Stimulated activated naive B cell treated with anti-CD40 and anti-IgM and Interleukin-4, amounts not matched to agents 10 μg/mL and 1 μg/mL and 100 μg/mL, for 72 hours (primary cell): ENCODE measurements at regions not wholly inside any gene's neighbourhood (a gene's known extent, or its start where the extent isn't known, plus 50 kb on each side); places are given as distances from the start of the nearest gene placed in this dataset.
A peak's percentile ranks its signal among the peaks of the same experiment; 100 is the strongest.

Source experiments
- ATAC-seq, 2 donors: fragments of 150-1000 bp; cut with Tn5 transposase; replicated peaks; 2 replicates each; pipeline ENCODE4 v1.10.0; 2021; ENCODE audit warnings: moderate library complexity in 1 of 2
- DNase-seq: peaks from one replicate; pipeline ENCODE4 v3.0.0; 2021
- H3K27ac Mint-ChIP-seq: one replicate; pipeline ENCODE4 v1.8.0; 2022; ENCODE audit warnings: mild to moderate bottlenecking, mixed read lengths
- H3K27me3 Mint-ChIP-seq, 2 donors: one replicate each; pipeline ENCODE4 v1.8.0; 2022; ENCODE audit warnings: mixed read lengths in 2 of 2
- H3K36me3 Mint-ChIP-seq, 2 donors: one replicate each; pipeline ENCODE4 v1.8.0; 2022; ENCODE audit warnings: mixed read lengths in 2 of 2, mild to moderate bottlenecking in 1 of 2
- H3K4me1 Mint-ChIP-seq, 2 donors: one replicate each; pipeline ENCODE4 v1.8.0; 2022; ENCODE audit warnings: mixed read lengths in 2 of 2, mild to moderate bottlenecking in 1 of 2
- H3K4me3 Mint-ChIP-seq, 2 donors: one replicate each; pipeline ENCODE4 v1.8.0; 2022; ENCODE audit warnings: mild to moderate bottlenecking in 2 of 2, mixed read lengths in 2 of 2, moderate library complexity in 1 of 2
- H3K9me3 Mint-ChIP-seq, 2 donors: one replicate each; pipeline ENCODE4 v1.8.0; 2022; ENCODE audit warnings: mixed read lengths in 2 of 2, mild to moderate bottlenecking in 1 of 2

DNA sequence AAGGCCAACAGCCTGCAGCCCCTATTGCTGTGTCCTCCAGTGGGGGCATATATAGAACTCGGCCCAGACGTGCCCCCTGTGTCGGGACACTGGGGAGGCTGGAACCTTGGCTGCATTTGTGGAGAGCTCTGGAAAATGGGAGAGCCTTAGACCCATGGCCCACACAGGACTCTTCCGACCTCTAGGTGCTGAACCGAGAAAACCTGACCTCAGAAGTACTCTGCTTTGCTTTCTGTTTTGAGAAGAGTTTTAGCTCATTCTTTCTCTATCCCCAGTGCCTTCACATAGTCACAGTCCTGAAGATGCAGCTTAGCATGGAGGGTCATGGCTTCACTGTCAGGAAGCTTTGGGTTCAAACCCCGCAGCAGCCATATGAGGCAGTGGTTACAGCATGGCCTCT lies 271.8 kb upstream of the B3GAT1 start:
- no peak for ATAC-seq
- no peaks in the 10 kb centered on the region for H3K4me1 Mint-ChIP-seq

DNA sequence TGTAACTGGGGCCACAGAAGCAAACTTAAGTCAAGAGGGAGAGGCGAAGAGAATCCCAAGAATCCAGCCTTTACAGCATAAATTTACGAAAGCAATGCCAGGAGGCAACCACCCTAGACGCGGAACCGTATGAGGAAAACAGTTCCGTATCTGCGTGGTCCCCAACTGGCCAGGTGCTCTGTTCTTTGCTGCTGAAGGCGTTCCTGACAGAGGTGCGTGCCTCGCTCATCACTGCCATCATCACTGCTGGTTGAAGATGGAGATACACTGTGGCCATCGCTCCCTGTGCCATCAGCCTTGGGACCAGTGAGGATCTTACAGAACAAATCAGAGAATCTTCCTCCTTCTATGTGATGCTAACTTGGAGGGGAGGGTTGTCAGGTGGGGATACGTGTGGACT lies 270.5 kb upstream of the B3GAT1 start:
- no peak overlapping the region for H3K27ac Mint-ChIP-seq
- H3K4me1 Mint-ChIP-seq = no peaks in the 10 kb centered on the region
- ATAC-seq = no peak
- H3K9me3 Mint-ChIP-seq = no peaks in the 10 kb centered on the region
- H3K36me3 Mint-ChIP-seq = no peaks in the 10 kb centered on the region
- H3K27me3 Mint-ChIP-seq = peaks cover 6 to 10% of the 10 kb centered on the region in 2 donors
- no peak for DNase-seq
- H3K4me3 Mint-ChIP-seq = no peak overlapping the region

More for the DNA sequence above, 271.8 kb upstream of the B3GAT1 start:
- Mint-ChIP-seq H3K36me3 (no peaks in the 10 kb centered on the region), H3K27ac (no peak overlapping the region), H3K27me3 (peaks cover 6 to 10% of the 10 kb centered on the region in 2 donors), H3K9me3 (no peaks in the 10 kb centered on the region), H3K4me3 (no peak overlapping the region)
- DNase-seq = no peak

DNA sequence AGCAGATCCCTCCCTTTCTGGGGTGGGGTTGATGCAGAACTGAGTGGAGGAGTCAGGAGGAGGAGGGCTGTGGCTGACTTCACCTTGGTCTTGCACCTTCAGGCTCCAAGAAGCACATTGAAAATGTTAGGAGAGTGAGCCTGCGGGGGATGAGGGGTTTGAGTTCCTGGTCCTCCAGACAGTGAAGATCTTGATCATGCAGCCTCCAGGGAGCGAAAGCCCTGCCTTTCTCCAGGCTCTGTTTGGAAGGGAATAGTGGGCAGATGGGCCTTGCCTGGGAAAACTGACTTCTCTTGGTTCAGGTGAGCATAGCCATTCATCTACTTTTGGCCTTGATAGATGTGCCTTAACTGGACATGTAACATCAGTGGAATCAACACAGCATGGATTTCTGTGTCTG lies 267.6 kb upstream of the B3GAT1 start:
- Mint-ChIP-seq H3K27ac (no peak overlapping the region), H3K9me3 (no peaks in the 10 kb centered on the region), H3K27me3 (peaks cover 6 to 10% of the 10 kb centered on the region in 2 donors), H3K36me3 (no peaks in the 10 kb centered on the region), H3K4me1 (no peaks in the 10 kb centered on the region), H3K4me3 (no peak overlapping the region)
- DNase-seq (no peak), ATAC-seq (no peak)

DNA sequence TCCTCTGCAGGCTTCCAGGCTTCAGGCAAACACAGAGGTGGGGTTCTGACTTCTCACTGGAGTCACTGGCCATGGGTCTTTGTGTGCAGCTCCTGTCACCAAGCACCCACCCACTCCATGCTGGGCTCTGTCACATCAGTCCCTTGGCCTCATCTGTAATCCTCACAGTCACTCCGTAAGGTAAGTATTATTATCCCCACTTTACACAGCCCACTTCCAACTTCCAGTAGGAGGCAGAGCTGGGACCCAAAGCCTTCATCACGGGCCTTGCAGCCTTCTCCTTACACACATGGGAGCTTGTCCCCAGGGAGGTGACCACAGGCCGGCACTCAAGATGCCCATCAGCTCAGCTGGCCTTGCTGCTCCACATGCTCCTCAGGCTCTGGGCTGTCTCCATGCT lies 266.7 kb upstream of the B3GAT1 start:
- H3K36me3 Mint-ChIP-seq = no peaks in the 10 kb centered on the region
- no peaks in the 10 kb centered on the region for H3K4me1 Mint-ChIP-seq
- no peak overlapping the region for H3K4me3 Mint-ChIP-seq
- H3K27ac Mint-ChIP-seq = no peak overlapping the region
- ATAC-seq (no peak), DNase-seq (no peak)
- no peaks in the 10 kb centered on the region for H3K9me3 Mint-ChIP-seq
- H3K27me3 Mint-ChIP-seq = peaks cover 6 to 10% of the 10 kb centered on the region in 2 donors

DNA sequence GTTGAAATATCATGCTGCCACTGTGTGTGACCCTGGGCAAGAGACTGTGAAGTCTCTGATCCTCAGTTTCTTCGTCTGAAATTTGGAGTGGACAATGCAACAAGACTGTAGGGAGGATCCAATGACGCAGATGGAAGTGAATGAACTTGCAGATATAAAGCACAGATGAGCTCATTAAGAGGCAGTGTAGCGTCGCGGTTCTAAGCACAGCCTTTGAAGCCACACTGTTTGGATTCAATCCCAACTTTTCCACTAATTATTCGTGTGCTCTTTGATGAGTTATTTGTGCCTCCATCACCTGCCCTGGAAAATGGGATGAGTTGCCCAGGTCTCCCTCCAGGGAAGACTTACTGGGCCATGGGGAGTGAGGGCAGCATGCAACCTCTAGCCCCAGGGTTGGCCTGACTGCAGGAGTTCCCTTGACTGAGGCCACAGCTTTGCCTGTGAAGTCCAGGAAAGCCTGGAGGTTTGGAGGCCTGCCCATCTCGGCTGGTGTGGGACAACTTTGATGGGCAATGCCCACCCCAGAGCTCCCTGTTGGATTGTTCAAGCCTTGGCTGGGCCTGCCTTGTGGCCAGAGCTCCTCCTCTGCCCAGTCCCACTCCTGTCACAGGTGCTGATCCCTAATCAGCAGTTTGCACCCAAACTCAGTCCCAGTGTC lies 266.0 kb upstream of the B3GAT1 start:
- H3K9me3 Mint-ChIP-seq = peaks cover 0 to 2% of the 10 kb centered on the region in 2 donors

DNA sequence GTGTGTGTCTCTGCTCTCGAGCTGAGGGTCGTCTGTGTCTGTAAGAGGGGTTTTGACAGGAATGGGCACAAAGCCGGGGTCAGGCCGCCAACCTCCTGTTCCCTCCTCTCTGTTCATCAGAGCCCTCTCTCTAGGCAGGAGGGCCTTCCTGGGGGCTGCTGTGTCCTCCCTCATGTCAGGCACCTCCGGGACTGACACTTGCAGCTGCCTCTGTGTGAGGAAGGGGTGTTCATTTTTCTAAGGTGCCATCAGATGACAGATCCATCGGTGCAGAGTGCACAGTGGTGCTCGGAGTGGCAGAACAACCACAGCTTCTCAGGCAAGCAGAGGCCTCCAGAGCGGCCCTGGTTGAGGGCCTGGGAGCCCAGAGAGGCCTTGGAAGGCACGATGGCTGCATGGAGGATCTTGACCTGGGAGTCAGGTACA lies 265.4 kb upstream of the B3GAT1 start:
- H3K27me3 Mint-ChIP-seq = peaks cover 3 to 6% of the 10 kb centered on the region in 2 donors
- H3K9me3 Mint-ChIP-seq = peaks cover 0 to 2% of the 10 kb centered on the region in 2 donors
- DNase-seq (no peak), ATAC-seq (no peak)
- H3K36me3 Mint-ChIP-seq = no peaks in the 10 kb centered on the region
- no peak overlapping the region for H3K27ac Mint-ChIP-seq
- no peaks in the 10 kb centered on the region for H3K4me1 Mint-ChIP-seq
- no peak overlapping the region for H3K4me3 Mint-ChIP-seq

More for the DNA sequence above, 266.0 kb upstream of the B3GAT1 start:
- Mint-ChIP-seq H3K27ac (no peak overlapping the region), H3K4me1 (no peaks in the 10 kb centered on the region), H3K4me3 (no peak overlapping the region), H3K27me3 (peaks cover 5 to 6% of the 10 kb centered on the region in 2 donors), H3K36me3 (no peaks in the 10 kb centered on the region)
- ATAC-seq (no peak), DNase-seq (no peak)

DNA sequence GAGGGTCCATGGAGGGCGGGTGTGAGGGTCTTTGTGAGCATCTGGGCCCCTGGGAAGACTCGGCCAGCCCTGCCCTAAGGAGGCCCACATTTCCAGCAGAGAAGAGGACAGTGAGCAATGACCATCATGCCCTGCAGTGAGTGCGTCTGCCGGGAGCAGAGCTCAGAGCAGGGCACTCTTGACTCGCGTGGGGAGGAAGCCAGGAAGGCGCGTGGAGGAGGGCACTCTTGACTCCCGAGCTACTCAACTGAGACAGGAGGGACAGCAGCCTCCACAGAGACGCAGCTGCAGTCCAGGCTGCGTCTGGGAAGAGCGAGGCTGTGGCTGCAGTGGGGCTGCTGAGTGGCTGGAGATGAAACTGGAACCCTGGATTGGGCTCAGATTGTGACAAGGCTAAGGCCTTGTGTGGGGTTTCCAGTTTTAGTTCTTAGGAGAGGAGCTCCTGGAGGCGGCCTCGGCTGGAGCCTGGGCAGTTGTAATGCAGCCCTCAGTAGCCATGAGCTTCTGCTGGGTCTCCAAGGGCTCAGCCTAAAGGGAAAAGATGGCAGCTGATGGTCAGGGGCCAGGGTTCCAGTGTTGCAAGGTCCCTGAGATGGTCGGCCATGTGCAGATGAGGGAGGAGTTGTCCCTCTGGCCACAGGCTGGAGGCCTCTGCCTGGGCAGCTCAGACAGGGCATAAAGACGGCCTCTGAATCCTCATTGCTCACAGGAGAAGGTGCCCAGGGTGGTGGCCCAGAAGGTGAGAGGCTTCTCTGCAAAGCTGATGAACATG lies 264.7 kb upstream of the B3GAT1 start:
- Mint-ChIP-seq H3K4me3 (no peak overlapping the region), H3K9me3 (peaks cover 0 to 2% of the 10 kb centered on the region in 2 donors), H3K36me3 (no peaks in the 10 kb centered on the region), H3K4me1 (no peaks in the 10 kb centered on the region), H3K27ac (no peak overlapping the region), H3K27me3 (no peaks in the 10 kb centered on the region)
- DNase-seq = no peak
- peak in 1 of 2 donors; percentile 10 for ATAC-seq

DNA sequence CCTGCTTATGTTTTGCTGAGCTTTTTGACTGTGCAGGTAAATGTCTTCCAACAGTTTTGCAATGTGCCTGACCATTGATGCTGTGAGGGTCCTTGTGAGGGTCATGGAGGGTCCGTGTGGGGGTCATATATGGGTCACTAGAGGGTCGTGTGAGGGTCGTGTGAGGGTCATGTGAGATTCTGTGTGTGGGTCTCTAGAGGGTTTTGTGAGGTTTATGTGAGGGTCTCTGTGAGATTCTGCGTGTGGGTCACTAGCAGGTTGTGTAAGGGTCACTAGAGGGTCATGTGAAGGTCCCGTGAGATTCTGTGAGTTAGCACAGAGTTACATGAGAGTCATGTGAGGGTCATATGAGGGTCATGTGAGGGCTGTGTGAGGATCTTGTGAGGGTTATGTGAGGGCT lies 263.9 kb upstream of the B3GAT1 start:
- DNase-seq (no peak), ATAC-seq (no peak)
- Mint-ChIP-seq H3K36me3 (no peaks in the 10 kb centered on the region), H3K27ac (no peak overlapping the region), H3K27me3 (peaks cover 2% of the 10 kb centered on the region in 2 donors), H3K4me3 (no peak overlapping the region), H3K4me1 (no peaks in the 10 kb centered on the region), H3K9me3 (peaks cover 0 to 2% of the 10 kb centered on the region in 2 donors)

DNA sequence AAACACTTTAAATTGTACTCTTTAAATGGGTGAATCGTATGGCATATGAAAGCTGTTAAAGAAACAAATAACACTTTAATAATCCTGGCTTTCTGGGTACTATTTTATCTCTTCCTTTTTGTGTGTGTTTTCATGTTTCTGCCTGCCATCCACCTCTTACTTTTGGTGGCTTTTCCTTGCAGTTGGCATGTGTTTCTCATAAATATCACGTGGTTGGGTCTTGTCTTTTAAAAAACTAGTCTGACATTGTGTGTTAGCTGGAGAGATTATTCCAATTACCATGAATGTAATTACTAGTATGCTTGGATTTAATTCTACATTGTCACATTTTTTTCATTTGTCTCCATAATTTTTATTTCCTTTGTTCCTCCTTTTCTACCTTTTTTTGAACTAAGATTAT lies 262.9 kb upstream of the B3GAT1 start:
- H3K36me3 Mint-ChIP-seq = no peaks in the 10 kb centered on the region
- H3K9me3 Mint-ChIP-seq = peaks cover 0 to 3% of the 10 kb centered on the region in 2 donors
- DNase-seq = no peak
- ATAC-seq = no peak
- H3K4me1 Mint-ChIP-seq = no peaks in the 10 kb centered on the region
- no peak overlapping the region for H3K27ac Mint-ChIP-seq
- peaks cover 5 to 11% of the 10 kb centered on the region in 2 donors for H3K27me3 Mint-ChIP-seq
- H3K4me3 Mint-ChIP-seq = no peak overlapping the region

DNA sequence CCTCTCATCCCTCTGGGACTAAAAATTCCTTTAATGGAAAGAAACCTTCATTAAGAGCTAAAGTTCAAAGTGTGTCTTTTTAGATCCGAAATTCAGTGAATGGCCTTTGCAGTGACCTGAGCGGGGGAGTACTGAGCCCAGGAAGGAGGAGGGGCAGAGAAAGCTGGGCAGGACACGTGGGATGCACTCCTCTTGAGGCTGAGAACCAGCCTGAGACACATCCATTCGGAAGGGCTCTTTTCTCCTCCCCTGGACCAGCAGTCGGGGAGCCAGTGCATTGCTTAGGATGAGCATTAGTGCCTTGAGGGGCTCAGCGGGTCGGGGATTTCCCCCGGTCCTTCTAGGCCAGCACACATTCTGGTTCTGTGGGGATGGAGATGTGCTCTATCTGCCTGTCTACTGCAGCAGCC lies 258.9 kb upstream of the B3GAT1 start:
- H3K9me3 Mint-ChIP-seq = peaks cover 4 to 6% of the 10 kb centered on the region in 2 donors

DNA sequence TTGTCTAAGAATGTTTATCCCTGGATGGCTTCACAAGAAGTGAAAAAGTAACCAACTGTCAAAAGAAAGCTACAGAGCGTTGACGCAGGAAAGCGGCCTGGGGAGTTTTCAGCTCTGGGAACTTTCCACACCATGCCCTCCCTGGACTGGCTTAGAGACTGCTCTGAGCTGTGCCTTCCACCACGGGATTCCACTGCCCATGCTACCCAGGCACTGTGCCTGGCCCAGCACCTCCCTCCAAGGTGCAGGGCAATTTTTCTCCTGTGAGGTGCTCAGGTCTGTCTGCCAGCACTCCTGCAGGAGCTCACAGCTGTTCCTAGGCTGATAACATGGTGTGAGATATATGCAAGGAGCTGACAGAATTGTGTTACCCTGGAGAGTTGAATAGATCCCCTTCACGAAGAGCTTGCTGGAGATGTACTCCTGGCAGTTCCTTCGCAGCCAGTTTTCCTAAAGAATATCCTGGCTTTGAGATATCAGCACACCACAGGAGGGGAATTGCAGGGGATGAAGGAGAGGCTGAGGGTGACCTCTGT lies 258.3 kb upstream of the B3GAT1 start:
- Mint-ChIP-seq H3K36me3 (no peaks in the 10 kb centered on the region), H3K4me1 (no peaks in the 10 kb centered on the region), H3K4me3 (no peak overlapping the region), H3K27ac (no peak overlapping the region), H3K9me3 (peaks cover 4 to 6% of the 10 kb centered on the region in 2 donors), H3K27me3 (peaks cover 5 to 11% of the 10 kb centered on the region in 2 donors)
- DNase-seq (no peak), ATAC-seq (no peak)

More for the DNA sequence above, 258.9 kb upstream of the B3GAT1 start:
- H3K4me1 Mint-ChIP-seq = no peaks in the 10 kb centered on the region
- H3K36me3 Mint-ChIP-seq = no peaks in the 10 kb centered on the region
- H3K27ac Mint-ChIP-seq = no peak overlapping the region
- no peak for ATAC-seq
- H3K27me3 Mint-ChIP-seq = peaks cover 5 to 11% of the 10 kb centered on the region in 2 donors
- DNase-seq = no peak
- H3K4me3 Mint-ChIP-seq = no peak overlapping the region

DNA sequence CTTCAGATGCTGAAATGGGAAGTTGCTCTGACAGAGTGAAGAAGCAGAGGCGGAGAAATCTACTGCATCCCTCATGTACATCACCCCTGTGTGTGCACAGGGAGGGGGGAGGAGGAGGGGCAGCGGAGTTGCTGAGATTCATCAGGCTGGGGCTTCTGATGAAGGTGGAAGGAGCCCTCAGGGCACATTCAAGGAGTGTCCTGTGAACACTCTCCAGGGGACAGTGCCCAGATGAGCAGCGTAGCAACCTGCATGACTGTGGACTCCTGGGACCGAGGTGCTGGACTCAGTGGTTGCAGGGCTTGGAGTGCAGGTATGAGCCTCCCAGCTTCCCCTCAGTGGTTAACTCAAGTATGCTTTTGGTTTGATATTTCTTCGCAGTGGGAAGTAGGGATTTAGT lies 257.8 kb upstream of the B3GAT1 start:
- H3K27me3 Mint-ChIP-seq = peaks cover 5 to 11% of the 10 kb centered on the region in 2 donors
- H3K27ac Mint-ChIP-seq = no peak overlapping the region

DNA sequence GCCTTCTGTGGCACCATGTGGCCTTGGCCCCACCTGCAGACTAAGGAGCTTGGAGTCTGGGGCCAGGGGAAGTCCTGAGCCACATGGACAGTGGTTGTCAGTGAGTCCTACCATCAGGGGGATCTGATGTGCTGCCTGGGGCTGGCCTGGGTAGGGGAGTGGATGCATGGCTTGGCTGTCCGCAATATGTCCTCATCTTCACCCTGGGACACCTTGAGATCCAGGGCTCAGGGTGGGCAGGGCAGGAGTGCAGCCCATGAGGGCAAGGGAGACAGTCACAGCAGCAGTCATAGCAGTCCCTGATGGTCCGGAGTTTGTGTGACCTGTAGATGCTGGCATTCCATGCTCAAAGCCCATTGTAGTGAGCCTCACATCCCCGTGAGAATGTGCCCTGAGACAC lies 256.8 kb upstream of the B3GAT1 start:
- no peak for ATAC-seq
- Mint-ChIP-seq H3K36me3 (no peaks in the 10 kb centered on the region), H3K4me3 (no peak overlapping the region), H3K27me3 (peaks cover 5 to 11% of the 10 kb centered on the region in 2 donors), H3K4me1 (no peaks in the 10 kb centered on the region), H3K9me3 (peaks cover 4 to 6% of the 10 kb centered on the region in 2 donors), H3K27ac (no peak overlapping the region)
- no peak for DNase-seq

More for the DNA sequence above, 257.8 kb upstream of the B3GAT1 start:
- H3K4me3 Mint-ChIP-seq = no peak overlapping the region
- DNase-seq = no peak
- no peaks in the 10 kb centered on the region for H3K4me1 Mint-ChIP-seq
- peaks cover 4 to 6% of the 10 kb centered on the region in 2 donors for H3K9me3 Mint-ChIP-seq
- no peak for ATAC-seq
- H3K36me3 Mint-ChIP-seq = no peaks in the 10 kb centered on the region

DNA sequence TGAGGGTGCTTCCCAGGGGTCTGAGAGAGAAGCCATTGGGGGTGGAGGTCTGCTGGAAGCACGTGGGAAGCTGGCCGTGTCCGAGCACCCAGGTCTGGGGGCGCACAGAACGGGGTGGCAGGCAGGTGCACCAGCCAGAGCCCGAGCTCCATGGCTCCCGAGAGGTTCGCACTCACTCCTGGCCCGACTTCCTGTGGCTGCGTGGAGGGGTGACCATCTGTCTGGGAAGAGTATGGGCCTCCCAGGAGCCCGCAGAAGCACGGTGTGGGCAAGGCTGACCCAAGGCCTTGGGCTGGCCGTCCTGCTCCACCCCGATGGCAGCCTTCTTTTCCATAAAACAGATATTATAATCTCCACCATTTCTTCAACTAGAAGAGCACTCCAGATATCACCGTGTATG lies 256.0 kb upstream of the B3GAT1 start:
- Mint-ChIP-seq H3K27ac (no peak overlapping the region), H3K4me1 (no peaks in the 10 kb centered on the region), H3K36me3 (no peaks in the 10 kb centered on the region), H3K9me3 (peaks cover 4% of the 10 kb centered on the region in 2 donors), H3K4me3 (no peak overlapping the region), H3K27me3 (peaks cover 5 to 11% of the 10 kb centered on the region in 2 donors)
- ATAC-seq (no peak), DNase-seq (no peak)

DNA sequence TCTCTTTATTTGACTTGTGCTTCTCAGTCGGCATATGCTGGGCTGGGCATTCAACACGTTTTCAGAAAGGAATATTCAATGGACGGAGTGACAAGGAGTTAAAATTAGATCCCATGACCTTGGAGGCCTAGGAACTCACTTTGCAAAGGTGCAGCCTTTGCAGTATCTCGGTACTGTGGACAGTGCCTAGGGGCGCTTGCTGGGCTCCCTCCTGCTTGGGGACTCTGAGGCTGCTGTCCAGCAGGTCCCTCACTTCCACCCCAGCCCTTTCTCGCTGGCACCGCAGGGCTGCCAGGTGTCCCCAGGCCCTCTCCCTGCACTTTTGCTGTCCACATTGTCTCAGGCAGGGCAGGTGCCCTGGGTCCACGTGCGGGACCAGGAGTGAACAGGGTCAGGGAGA lies 255.5 kb upstream of the B3GAT1 start:
- ATAC-seq (no peak), DNase-seq (no peak)
- Mint-ChIP-seq H3K27me3 (peaks cover 5 to 11% of the 10 kb centered on the region in 2 donors), H3K9me3 (peaks cover 4% of the 10 kb centered on the region in 2 donors), H3K4me1 (no peaks in the 10 kb centered on the region), H3K27ac (no peak overlapping the region), H3K36me3 (no peaks in the 10 kb centered on the region), H3K4me3 (no peak overlapping the region)
